Nephron progenitor cell (in vitro differentiated cells): ENCODE measurements at regions not wholly inside any gene's neighbourhood (a gene's known extent, or its start where the extent isn't known, plus 50 kb on each side); places are given as distances from the start of the nearest gene placed in this dataset.

Source experiments
- DNase-seq: peaks from one replicate; pipeline ENCODE4 v3.0.0; 2021
- H3K27ac Mint-ChIP-seq: 2 replicates; pipeline ENCODE4 v1.8.0; 2021; ENCODE audit warnings: mild to moderate bottlenecking, moderate library complexity, mixed read lengths
- H3K27me3 Mint-ChIP-seq: 2 replicates; pipeline ENCODE4 v1.8.0; 2021; ENCODE audit warnings: mild to moderate bottlenecking, low read depth, mixed read lengths; ENCODE audit not compliant: poor library complexity
- H3K36me3 Mint-ChIP-seq: 2 replicates; pipeline ENCODE4 v1.8.0; 2021; ENCODE audit warnings: low read depth, mixed read lengths
- H3K4me1 Mint-ChIP-seq: 2 replicates; pipeline ENCODE4 v1.8.0; 2021; ENCODE audit warnings: mixed read lengths
- H3K4me3 Mint-ChIP-seq: 2 replicates; pipeline ENCODE4 v1.8.0; 2021; ENCODE audit warnings: mild to moderate bottlenecking, moderate library complexity, mixed read lengths
- H3K9me3 Mint-ChIP-seq: 2 replicates; pipeline ENCODE4 v1.8.0; 2021; ENCODE audit warnings: mild to moderate bottlenecking, moderate library complexity, mixed read lengths
- TF ChIP-seq, protein P1 (sequence below): fragments of 200-600 bp; sonication (generic); IDR thresholded peaks from 2 replicates; pipeline ENCODE4 v1.5.0; 2021; ENCODE audit warnings: antibody characterized with exemption

- no peak overlapping the region for H3K27ac Mint-ChIP-seq
- no peak overlapping the region for H3K4me3 Mint-ChIP-seq
- H3K4me1 Mint-ChIP-seq: no peaks in the 10 kb centered on the region
- H3K36me3 Mint-ChIP-seq: no peaks in the 10 kb centered on the region
- DNase-seq: no peak
- TF ChIP-seq, protein P1, sequence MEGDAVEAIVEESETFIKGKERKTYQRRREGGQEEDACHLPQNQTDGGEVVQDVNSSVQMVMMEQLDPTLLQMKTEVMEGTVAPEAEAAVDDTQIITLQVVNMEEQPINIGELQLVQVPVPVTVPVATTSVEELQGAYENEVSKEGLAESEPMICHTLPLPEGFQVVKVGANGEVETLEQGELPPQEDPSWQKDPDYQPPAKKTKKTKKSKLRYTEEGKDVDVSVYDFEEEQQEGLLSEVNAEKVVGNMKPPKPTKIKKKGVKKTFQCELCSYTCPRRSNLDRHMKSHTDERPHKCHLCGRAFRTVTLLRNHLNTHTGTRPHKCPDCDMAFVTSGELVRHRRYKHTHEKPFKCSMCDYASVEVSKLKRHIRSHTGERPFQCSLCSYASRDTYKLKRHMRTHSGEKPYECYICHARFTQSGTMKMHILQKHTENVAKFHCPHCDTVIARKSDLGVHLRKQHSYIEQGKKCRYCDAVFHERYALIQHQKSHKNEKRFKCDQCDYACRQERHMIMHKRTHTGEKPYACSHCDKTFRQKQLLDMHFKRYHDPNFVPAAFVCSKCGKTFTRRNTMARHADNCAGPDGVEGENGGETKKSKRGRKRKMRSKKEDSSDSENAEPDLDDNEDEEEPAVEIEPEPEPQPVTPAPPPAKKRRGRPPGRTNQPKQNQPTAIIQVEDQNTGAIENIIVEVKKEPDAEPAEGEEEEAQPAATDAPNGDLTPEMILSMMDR: no peak
- H3K9me3 Mint-ChIP-seq: no peaks in the 10 kb centered on the region
- H3K27me3 Mint-ChIP-seq: no peaks in the 10 kb centered on the region
Measured at GRCh38 chr5:155989879-155990278, 337.1 kb upstream of the SGCD start.

DNA sequence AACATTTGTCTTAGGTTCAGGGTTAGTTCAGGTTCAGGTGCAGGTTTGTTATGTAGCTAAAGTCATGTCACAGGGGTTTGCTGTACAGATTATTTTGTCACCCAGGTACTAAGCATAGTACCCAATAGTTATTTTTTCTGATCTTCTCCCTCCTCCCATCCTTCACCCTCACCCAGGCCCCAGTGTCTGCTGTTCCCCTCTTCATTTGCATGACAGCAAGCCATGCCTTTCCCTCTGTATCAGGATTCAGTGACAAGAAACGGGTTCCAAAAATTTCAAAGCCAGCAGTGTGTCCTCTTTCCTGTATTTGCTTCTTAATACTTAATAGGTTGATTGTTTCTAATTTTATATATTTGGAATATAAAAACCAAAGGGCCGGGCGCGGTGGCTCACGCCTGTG lies 330.8 kb upstream of the SGCD start:
- no peaks in the 10 kb centered on the region for H3K9me3 Mint-ChIP-seq
- no peak for DNase-seq
- no peak overlapping the region for H3K4me3 Mint-ChIP-seq
- no peaks in the 10 kb centered on the region for H3K27me3 Mint-ChIP-seq
- TF ChIP-seq, protein P1: no peak
- no peaks in the 10 kb centered on the region for H3K4me1 Mint-ChIP-seq
- H3K27ac Mint-ChIP-seq: no peak overlapping the region
- no peaks in the 10 kb centered on the region for H3K36me3 Mint-ChIP-seq

GRCh38 chr5:155998257-155998656 lies 328.7 kb upstream of the SGCD start:
- TF ChIP-seq, protein P1: no peak

DNA sequence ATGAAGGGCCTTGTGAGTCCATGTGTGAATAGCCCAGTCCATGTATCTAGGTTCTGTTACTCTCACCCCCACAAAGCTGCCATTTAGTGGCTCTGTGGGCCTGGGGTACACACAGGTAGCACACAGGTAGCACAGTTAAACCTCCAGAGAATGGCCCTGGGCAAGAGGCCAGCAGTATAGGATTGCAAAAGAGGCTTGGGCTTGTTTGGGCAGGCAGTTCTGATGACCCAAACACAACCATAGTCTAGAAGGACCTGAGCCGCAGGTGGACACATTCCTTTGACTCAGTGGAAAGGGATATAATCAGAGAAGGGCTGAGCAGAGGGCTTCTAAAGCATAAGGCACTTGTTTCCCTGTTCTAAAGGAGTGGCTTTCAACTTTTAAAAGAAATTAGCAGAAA lies 326.8 kb upstream of the SGCD start:
- no peaks in the 10 kb centered on the region for H3K9me3 Mint-ChIP-seq
- no peak overlapping the region for H3K27ac Mint-ChIP-seq
- H3K36me3 Mint-ChIP-seq: no peaks in the 10 kb centered on the region
- H3K4me3 Mint-ChIP-seq: no peak overlapping the region
- DNase-seq: no peak
- H3K4me1 Mint-ChIP-seq: no peaks in the 10 kb centered on the region
- TF ChIP-seq, protein P1: no peak
- H3K27me3 Mint-ChIP-seq: peaks cover 3% of the 10 kb centered on the region

More at GRCh38 chr5:155998257-155998656, 328.7 kb upstream of the SGCD start:
- Mint-ChIP-seq H3K4me1 (no peaks in the 10 kb centered on the region), H3K27me3 (peaks cover 3% of the 10 kb centered on the region), H3K36me3 (no peaks in the 10 kb centered on the region), H3K9me3 (no peaks in the 10 kb centered on the region), H3K4me3 (no peak overlapping the region), H3K27ac (no peak overlapping the region)
- no peak for DNase-seq

GRCh38 chr5:156004754-156005153 lies 322.2 kb upstream of the SGCD start:
- no peak for DNase-seq
- peaks cover 8% of the 10 kb centered on the region for H3K9me3 Mint-ChIP-seq
- peaks cover 3% of the 10 kb centered on the region for H3K27me3 Mint-ChIP-seq
- H3K4me1 Mint-ChIP-seq: no peaks in the 10 kb centered on the region
- no peak overlapping the region for H3K27ac Mint-ChIP-seq
- H3K36me3 Mint-ChIP-seq: no peaks in the 10 kb centered on the region
- no peak overlapping the region for H3K4me3 Mint-ChIP-seq
- TF ChIP-seq, protein P1: no peak

- Mint-ChIP-seq H3K36me3 (no peaks in the 10 kb centered on the region), H3K9me3 (peaks cover 8% of the 10 kb centered on the region), H3K27me3 (peaks cover 5% of the 10 kb centered on the region), H3K4me1 (no peaks in the 10 kb centered on the region), H3K4me3 (no peak overlapping the region), H3K27ac (no peak overlapping the region)
- TF ChIP-seq, protein P1: no peak
- no peak for DNase-seq
Measured at GRCh38 chr5:156006026-156006647, 320.8 kb upstream of the SGCD start.
